ENCODE measurements at regions not wholly inside any gene's neighbourhood (a gene's known extent, or its start where the extent isn't known, plus 50 kb on each side); places are given as distances from the start of the nearest gene placed in this dataset.

GRCh38 chr14:30389877-30390385 lies 169.0 kb upstream of the G2E3 start:
- no peak for TF ChIP-seq CTCF (IDR thresholded peaks at IDR 0.05)
- no peak for TF ChIP-seq EP300 (IDR thresholded peaks at IDR 0.05)

Measured in upper lobe of left lung (tissue), 4 donors.